ENCODE measurements at regions not wholly inside any gene's neighbourhood (a gene's known extent, or its start where the extent isn't known, plus 50 kb on each side); places are given as distances from the start of the nearest gene placed in this dataset.

DNA sequence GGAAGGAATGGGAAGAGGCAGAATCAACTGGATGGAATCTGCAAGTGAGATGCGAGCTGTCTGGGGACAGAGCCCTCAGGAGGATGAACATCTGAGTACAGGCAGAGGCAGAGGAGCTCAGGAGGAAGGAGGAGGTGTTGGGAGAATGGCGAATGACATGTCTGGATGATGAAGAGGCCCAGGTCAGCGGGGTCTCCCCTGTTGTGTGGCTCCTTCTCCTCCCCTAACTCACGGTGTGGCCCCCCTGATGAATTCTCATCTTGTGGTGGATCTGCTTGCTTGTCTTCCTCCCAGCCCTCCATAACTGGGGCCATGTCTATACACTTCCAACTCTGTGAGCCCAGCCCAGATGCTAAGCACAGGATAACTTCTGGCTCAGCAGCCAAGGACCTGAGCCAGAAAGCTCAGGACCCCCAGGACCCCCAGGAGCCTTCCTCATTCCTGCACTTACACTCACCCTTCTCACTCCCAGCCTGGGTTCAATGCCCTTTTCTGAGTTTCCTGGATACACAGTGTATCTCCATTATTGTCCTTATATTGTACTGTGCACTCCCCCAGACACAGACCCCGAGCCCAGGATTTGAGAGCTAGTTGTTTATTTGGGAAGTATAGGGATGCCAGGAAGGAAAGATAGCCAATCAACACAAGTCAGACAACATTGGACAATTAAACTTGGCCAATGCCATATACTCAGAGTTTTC, 678.6 kb upstream of the HS6ST1 start:
- Mint-ChIP-seq H3K4me1 (ENCODE audit: low read depth) (no peaks in the 10 kb centered on the region), H3K36me3 (ENCODE audit: insufficient read depth) (no peaks in the 10 kb centered on the region), H3K27me3 (peaks cover 19% of the 10 kb centered on the region), H3K27ac (no peak overlapping the region), H3K9me3 (ENCODE audit: low read depth) (peaks cover 4% of the 10 kb centered on the region), H3K4me3 (ENCODE audit: low read depth) (no peak overlapping the region)
- no peak for DNase-seq (ENCODE audit: low spot score, unreplicated experiment)
- TF ChIP-seq, protein P1, sequence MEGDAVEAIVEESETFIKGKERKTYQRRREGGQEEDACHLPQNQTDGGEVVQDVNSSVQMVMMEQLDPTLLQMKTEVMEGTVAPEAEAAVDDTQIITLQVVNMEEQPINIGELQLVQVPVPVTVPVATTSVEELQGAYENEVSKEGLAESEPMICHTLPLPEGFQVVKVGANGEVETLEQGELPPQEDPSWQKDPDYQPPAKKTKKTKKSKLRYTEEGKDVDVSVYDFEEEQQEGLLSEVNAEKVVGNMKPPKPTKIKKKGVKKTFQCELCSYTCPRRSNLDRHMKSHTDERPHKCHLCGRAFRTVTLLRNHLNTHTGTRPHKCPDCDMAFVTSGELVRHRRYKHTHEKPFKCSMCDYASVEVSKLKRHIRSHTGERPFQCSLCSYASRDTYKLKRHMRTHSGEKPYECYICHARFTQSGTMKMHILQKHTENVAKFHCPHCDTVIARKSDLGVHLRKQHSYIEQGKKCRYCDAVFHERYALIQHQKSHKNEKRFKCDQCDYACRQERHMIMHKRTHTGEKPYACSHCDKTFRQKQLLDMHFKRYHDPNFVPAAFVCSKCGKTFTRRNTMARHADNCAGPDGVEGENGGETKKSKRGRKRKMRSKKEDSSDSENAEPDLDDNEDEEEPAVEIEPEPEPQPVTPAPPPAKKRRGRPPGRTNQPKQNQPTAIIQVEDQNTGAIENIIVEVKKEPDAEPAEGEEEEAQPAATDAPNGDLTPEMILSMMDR (IDR thresholded peaks at IDR 0.05; ENCODE audit: unreplicated experiment): no peak

DNA sequence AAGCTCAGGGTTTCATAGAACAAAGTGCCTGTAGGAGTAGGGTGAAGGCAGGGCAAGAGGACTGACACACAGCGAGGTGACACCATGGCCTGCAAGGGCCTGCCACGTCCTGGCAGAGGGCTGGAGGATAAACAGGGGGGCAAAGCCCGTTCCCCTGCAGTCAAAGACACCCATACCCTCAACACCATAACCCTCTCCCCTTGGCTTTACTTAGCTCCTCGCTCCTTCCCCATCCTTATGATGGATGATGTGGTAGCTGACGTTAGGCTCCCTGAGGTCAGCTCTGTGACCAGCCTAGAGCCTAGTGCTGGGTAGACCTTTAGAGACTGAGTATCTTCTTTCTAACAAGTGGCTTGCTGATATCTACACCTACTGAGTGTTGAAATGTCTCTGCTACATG, 683.3 kb upstream of the HS6ST1 start:
- TF ChIP-seq, protein P1 (IDR thresholded peaks at IDR 0.05; ENCODE audit: unreplicated experiment): no peak
- H3K36me3 Mint-ChIP-seq (ENCODE audit: insufficient read depth): no peaks in the 10 kb centered on the region

DNA sequence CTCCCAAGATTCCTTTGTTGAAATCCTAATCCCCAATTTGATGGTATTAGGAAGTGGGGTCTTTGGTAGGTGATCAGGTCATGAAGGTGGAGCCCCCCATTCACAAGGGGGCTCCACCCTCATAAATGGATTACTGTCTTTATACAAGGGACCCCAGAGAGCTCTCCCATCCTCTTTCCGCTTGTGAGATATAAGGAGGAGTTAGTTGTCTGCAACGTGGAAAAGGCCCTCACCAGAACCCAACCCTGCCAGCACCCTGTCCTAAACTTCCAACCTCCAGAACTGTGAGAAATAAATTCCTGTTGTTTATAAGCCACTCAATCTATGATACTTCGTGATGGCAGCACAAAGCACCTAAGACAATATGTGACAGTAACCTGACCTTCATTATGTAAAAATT, 684.1 kb upstream of the HS6ST1 start:
- H3K9me3 Mint-ChIP-seq (ENCODE audit: low read depth): peaks cover 3% of the 10 kb centered on the region
- no peaks in the 10 kb centered on the region for H3K36me3 Mint-ChIP-seq (ENCODE audit: insufficient read depth)
- TF ChIP-seq, protein P1 (IDR thresholded peaks at IDR 0.05; ENCODE audit: unreplicated experiment): no peak
- H3K27me3 Mint-ChIP-seq: peaks cover 18% of the 10 kb centered on the region
- H3K27ac Mint-ChIP-seq: no peak overlapping the region
- no peak for DNase-seq (ENCODE audit: low spot score, unreplicated experiment)
- H3K4me3 Mint-ChIP-seq (ENCODE audit: low read depth): no peak overlapping the region
- peaks cover 6% of the 10 kb centered on the region for H3K4me1 Mint-ChIP-seq (ENCODE audit: low read depth)

More for the DNA sequence above, 683.3 kb upstream of the HS6ST1 start:
- no peak for DNase-seq (ENCODE audit: low spot score, unreplicated experiment)
- Mint-ChIP-seq H3K27ac (no peak overlapping the region), H3K4me1 (ENCODE audit: low read depth) (peaks cover 3% of the 10 kb centered on the region), H3K4me3 (ENCODE audit: low read depth) (no peak overlapping the region), H3K27me3 (peaks cover 19% of the 10 kb centered on the region), H3K9me3 (ENCODE audit: low read depth) (peaks cover 3% of the 10 kb centered on the region)

DNA sequence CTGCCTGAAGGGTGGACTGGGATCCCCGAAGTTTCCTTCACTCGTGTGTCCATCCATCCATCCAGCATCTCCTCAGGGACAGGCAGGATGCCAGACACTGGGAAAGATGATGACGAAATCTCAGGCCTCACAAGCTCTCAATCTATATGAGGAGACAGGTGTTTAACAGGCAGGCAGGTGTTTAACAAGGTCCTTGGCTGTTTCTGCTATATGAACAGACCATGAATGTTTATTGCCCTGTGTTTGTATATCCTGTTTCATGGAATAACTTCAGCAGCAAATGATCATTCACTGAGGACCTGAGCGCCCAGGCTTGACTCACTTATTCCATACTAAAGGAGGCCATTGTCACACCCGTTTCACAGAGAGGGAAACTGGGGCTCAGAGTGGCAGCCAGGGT, 685.8 kb upstream of the HS6ST1 start:
- Mint-ChIP-seq H3K4me1 (ENCODE audit: low read depth) (peaks cover 6% of the 10 kb centered on the region), H3K4me3 (ENCODE audit: low read depth) (no peak overlapping the region), H3K27me3 (peaks cover 27% of the 10 kb centered on the region), H3K9me3 (ENCODE audit: low read depth) (peaks cover 3% of the 10 kb centered on the region), H3K36me3 (ENCODE audit: insufficient read depth) (no peaks in the 10 kb centered on the region), H3K27ac (no peak overlapping the region)
- DNase-seq (ENCODE audit: low spot score, unreplicated experiment): no peak
- TF ChIP-seq, protein P1 (IDR thresholded peaks at IDR 0.05; ENCODE audit: unreplicated experiment): no peak

DNA sequence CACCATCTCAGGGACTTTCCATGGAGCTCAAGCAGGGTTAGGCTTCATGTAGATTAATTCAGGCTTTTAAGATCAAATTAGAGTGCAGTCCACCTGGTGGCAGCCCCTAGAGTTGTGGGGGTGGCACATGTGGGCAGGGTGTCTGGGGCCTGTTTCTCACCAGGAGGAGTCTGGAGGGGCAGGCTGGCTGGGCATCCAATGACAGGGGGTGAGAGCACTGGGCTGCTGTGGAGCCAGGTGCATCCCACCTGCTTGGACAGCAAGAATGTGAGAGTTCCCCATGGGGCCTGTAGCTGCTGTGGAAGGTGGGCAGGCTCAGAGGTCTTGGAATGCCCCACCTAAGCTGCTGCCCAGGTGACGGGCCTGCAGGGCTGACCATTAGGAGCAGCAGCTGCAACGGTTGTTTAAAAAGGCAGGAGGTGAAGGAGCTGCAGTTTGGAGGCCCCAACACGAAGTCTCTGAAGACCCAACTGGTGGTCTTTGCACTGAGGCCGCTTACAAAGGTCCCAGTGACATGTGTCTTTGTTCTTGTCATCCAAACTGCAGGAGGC, 686.3 kb upstream of the HS6ST1 start:
- DNase-seq (ENCODE audit: low spot score, unreplicated experiment): no peak
- H3K9me3 Mint-ChIP-seq (ENCODE audit: low read depth): peaks cover 3% of the 10 kb centered on the region
- peaks cover 6% of the 10 kb centered on the region for H3K4me1 Mint-ChIP-seq (ENCODE audit: low read depth)
- no peak overlapping the region for H3K27ac Mint-ChIP-seq
- H3K27me3 Mint-ChIP-seq: peaks cover 28% of the 10 kb centered on the region
- no peaks in the 10 kb centered on the region for H3K36me3 Mint-ChIP-seq (ENCODE audit: insufficient read depth)
- H3K4me3 Mint-ChIP-seq (ENCODE audit: low read depth): no peak overlapping the region
- TF ChIP-seq, protein P1 (IDR thresholded peaks at IDR 0.05; ENCODE audit: unreplicated experiment): no peak
